Neural crest cell (in vitro differentiated cells): ENCODE measurements at regions not wholly inside any gene's neighbourhood (a gene's known extent, or its start where the extent isn't known, plus 50 kb on each side); places are given as distances from the start of the nearest gene placed in this dataset.

Source experiments
- DNase-seq: peaks from one replicate; pipeline ENCODE4 v3.0.0; 2021; ENCODE audit warnings: low read depth, mixed read lengths, low spot score
- H3K27ac Mint-ChIP-seq: one replicate; pipeline ENCODE4 v1.8.0; 2021; ENCODE audit warnings: mild to moderate bottlenecking, mixed read lengths; ENCODE audit not compliant: unreplicated experiment
- H3K27me3 Mint-ChIP-seq: 2 replicates; pipeline ENCODE4 v1.8.0; 2021; ENCODE audit warnings: low read depth, mild to moderate bottlenecking, mixed read lengths
- H3K36me3 Mint-ChIP-seq: 2 replicates; pipeline ENCODE4 v1.8.0; 2021; ENCODE audit warnings: low read depth, mild to moderate bottlenecking, mixed read lengths
- H3K4me1 Mint-ChIP-seq: 2 replicates; pipeline ENCODE4 v1.8.0; 2021; ENCODE audit warnings: mixed read lengths
- H3K4me3 Mint-ChIP-seq: one replicate; pipeline ENCODE4 v1.8.0; 2021; ENCODE audit warnings: mild to moderate bottlenecking, mixed read lengths
- H3K9me3 Mint-ChIP-seq: 2 replicates; pipeline ENCODE4 v1.8.0; 2021; ENCODE audit warnings: mixed read lengths
- TF ChIP-seq, protein P1 (sequence below): fragments of 200-600 bp; sonication (generic); conservative IDR thresholded peaks from 2 replicates; pipeline ENCODE4 v1.5.0; 2021; ENCODE audit warnings: antibody characterized with exemption, mild to moderate bottlenecking

- Mint-ChIP-seq H3K4me3 (no peak overlapping the region), H3K9me3 (peaks cover 6% of the 10 kb centered on the region), H3K27ac (no peak overlapping the region), H3K36me3 (no peaks in the 10 kb centered on the region), H3K4me1 (peaks cover 7% of the 10 kb centered on the region), H3K27me3 (peaks cover 39% of the 10 kb centered on the region)
- no peak for DNase-seq
- TF ChIP-seq, protein P1, sequence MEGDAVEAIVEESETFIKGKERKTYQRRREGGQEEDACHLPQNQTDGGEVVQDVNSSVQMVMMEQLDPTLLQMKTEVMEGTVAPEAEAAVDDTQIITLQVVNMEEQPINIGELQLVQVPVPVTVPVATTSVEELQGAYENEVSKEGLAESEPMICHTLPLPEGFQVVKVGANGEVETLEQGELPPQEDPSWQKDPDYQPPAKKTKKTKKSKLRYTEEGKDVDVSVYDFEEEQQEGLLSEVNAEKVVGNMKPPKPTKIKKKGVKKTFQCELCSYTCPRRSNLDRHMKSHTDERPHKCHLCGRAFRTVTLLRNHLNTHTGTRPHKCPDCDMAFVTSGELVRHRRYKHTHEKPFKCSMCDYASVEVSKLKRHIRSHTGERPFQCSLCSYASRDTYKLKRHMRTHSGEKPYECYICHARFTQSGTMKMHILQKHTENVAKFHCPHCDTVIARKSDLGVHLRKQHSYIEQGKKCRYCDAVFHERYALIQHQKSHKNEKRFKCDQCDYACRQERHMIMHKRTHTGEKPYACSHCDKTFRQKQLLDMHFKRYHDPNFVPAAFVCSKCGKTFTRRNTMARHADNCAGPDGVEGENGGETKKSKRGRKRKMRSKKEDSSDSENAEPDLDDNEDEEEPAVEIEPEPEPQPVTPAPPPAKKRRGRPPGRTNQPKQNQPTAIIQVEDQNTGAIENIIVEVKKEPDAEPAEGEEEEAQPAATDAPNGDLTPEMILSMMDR = no peak
Observed at GRCh38 chr14:24725311-24725710, 91.3 kb upstream of the GZMB start.

GRCh38 chr14:24721775-24722174 is 87.8 kb upstream of the GZMB start:
- DNase-seq = no peak
- Mint-ChIP-seq H3K4me3 (no peak overlapping the region), H3K27ac (no peak overlapping the region), H3K27me3 (peaks cover 34% of the 10 kb centered on the region), H3K36me3 (no peaks in the 10 kb centered on the region), H3K9me3 (no peaks in the 10 kb centered on the region), H3K4me1 (peaks cover 7% of the 10 kb centered on the region)
- TF ChIP-seq, protein P1 = no peak

- TF ChIP-seq, protein P1 = no peak
- H3K9me3 Mint-ChIP-seq = no peaks in the 10 kb centered on the region
- H3K27ac Mint-ChIP-seq = no peak overlapping the region
- H3K27me3 Mint-ChIP-seq = peaks cover 19% of the 10 kb centered on the region
- DNase-seq = no peak
- no peaks in the 10 kb centered on the region for H3K36me3 Mint-ChIP-seq
- no peak overlapping the region for H3K4me3 Mint-ChIP-seq
- H3K4me1 Mint-ChIP-seq = no peaks in the 10 kb centered on the region
Observed at GRCh38 chr14:24715239-24715638, 81.2 kb upstream of the GZMB start.

DNA sequence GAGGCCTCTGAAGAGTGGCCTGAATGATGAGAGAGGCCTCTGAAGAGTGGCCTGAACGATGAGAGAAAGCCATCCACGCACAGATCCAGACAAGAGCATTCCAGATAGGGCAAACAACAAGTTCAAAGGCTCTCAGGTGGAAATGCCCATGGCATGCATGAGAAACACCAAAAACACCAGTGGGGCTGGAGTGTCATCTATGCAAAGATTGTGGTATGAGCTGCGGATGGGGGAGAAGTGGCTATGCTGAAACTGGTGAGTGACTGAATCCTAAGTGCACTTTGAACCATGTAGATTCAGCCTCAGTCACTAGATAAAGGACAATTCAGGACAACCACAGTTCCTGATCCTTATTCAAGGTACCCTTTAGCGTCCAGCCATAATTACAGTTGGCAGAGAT is 79.4 kb upstream of the GZMB start:
- peak overlapping the region; percentile 51 for H3K27ac Mint-ChIP-seq
- no peak for DNase-seq
- no peaks in the 10 kb centered on the region for H3K4me1 Mint-ChIP-seq

GRCh38 chr14:24712909-24713308 is 78.9 kb upstream of the GZMB start:
- TF ChIP-seq, protein P1 = no peak
- no peak overlapping the region for H3K4me3 Mint-ChIP-seq
- no peaks in the 10 kb centered on the region for H3K9me3 Mint-ChIP-seq
- no peaks in the 10 kb centered on the region for H3K36me3 Mint-ChIP-seq
- DNase-seq = no peak
- no peaks in the 10 kb centered on the region for H3K4me1 Mint-ChIP-seq
- H3K27me3 Mint-ChIP-seq = peaks cover 18% of the 10 kb centered on the region
- peak overlapping the region; percentile 51 for H3K27ac Mint-ChIP-seq

More for the DNA sequence above, 79.4 kb upstream of the GZMB start:
- Mint-ChIP-seq H3K4me3 (no peak overlapping the region), H3K9me3 (no peaks in the 10 kb centered on the region), H3K36me3 (no peaks in the 10 kb centered on the region), H3K27me3 (peaks cover 19% of the 10 kb centered on the region)
- TF ChIP-seq, protein P1 = no peak

DNA sequence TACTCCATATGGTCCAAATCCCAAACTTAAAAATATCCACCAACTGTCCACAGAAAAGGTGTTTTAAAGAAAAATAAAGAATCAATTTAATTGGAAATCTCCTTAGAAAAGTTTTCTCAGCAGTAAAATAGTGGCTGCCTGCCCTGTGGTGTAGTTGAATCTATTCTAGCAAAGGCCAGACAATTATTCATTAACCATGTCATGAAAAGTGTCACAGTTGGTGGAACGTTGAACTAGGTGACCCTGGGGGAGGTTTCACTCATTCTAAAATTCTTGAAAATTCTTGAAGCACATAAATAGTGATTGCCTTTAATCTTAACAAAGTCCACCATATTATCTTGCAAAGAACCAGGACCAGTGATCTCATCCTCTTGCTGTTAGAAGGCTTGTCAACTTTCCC is 78.4 kb upstream of the GZMB start:
- TF ChIP-seq, protein P1 = no peak
- Mint-ChIP-seq H3K9me3 (no peaks in the 10 kb centered on the region), H3K36me3 (no peaks in the 10 kb centered on the region), H3K27me3 (peaks cover 18% of the 10 kb centered on the region), H3K27ac (no peak overlapping the region), H3K4me3 (no peak overlapping the region), H3K4me1 (no peaks in the 10 kb centered on the region)
- no peak for DNase-seq
